Activated CD8-positive, alpha-beta memory T cell treated with anti-CD3 and anti-CD28 coated beads, Interleukin-2, amount 10 ng/mL, durations not matched to agents 7 days and 5 days (primary cell): ENCODE measurements at regions not wholly inside any gene's neighbourhood (a gene's known extent, or its start where the extent isn't known, plus 50 kb on each side); places are given as distances from the start of the nearest gene placed in this dataset.
A peak's percentile ranks its signal among the peaks of the same experiment; 100 is the strongest.

ENCODE experiments used
- ATAC-seq: fragments of 150-1000 bp; cut with Tn5 transposase; one replicate; pipeline ENCODE4 v1.10.0; 2021; ENCODE audit warnings: moderate library complexity
- CTCF ChIA-PET: fragments of 350-600 bp; sonication (Branson Sonifier 250); formaldehyde crosslinking; loops from one replicate; lab custom pipeline; 2021; ENCODE audit warnings: antibody characterized with exemption; lab: Charles Lee
- DNase-seq: peaks from one replicate; pipeline ENCODE4 v3.0.0-alpha.2; 2020
- H3K27ac Mint-ChIP-seq: one replicate; pipeline ENCODE4 v1.8.0; 2021; ENCODE audit warnings: mild to moderate bottlenecking, mixed read lengths
- H3K27me3 Mint-ChIP-seq: one replicate; pipeline ENCODE4 v1.8.0; 2021; ENCODE audit warnings: mixed read lengths
- H3K36me3 Mint-ChIP-seq: one replicate; pipeline ENCODE4 v1.8.0; 2021; ENCODE audit warnings: mild to moderate bottlenecking, mixed read lengths
- H3K4me1 Mint-ChIP-seq: one replicate; pipeline ENCODE4 v1.8.0; 2021; ENCODE audit warnings: mixed read lengths
- H3K4me3 Mint-ChIP-seq: one replicate; pipeline ENCODE4 v1.8.0; 2021; ENCODE audit warnings: mild to moderate bottlenecking, moderate library complexity, mixed read lengths
- H3K9me3 Mint-ChIP-seq: one replicate; pipeline ENCODE4 v1.8.0; 2022; ENCODE audit warnings: low read depth, mixed read lengths

DNA sequence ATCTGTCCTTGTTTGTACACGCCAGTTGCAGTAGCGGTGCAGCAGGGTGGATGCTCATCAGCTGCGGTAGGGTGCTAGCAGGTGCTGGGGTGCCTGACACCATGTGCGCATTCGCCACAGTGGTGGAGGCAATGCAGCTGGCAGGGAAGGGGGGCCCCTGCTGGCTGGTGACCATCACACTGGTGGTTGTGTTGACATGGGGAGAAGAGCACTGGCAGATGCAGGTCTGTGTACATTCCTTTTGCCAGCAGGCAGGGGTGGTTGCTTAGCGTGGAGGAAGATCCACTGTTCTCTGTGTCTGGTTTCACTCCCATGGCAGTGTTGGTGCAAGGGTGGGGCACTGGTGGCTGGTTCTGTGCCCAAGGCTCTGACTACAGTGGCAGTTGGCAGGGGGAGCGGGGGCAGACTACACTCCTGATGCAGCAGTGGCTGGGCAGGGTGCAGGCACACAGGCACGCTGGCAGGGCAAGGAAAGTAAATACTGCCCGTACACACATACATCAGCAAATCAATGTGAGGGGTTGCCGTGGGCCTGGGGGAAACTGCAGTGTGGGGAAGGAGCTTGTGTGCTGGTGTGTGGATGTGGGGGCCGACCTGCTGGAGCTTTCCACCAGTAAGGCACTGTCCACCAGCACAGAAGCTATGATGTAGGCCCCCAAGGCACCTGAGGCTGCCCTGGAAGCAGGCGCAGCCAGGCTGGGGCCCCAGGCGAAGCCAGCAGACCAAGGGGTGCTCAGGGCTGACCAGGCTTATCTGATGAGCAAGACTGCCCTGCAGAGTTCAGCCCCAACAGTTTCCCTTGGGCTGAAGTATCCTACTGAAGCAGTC, 87.2 kb upstream of the UNC5B start:
- peaks cover 6% of the 10 kb centered on the region for H3K4me1 Mint-ChIP-seq
- DNase-seq = peak; percentile 25
- H3K27ac Mint-ChIP-seq = no peak overlapping the region
- no peak for ATAC-seq
- H3K27me3 Mint-ChIP-seq = peaks cover 57% of the 10 kb centered on the region
- CTCF ChIA-PET = no interaction called here
- no peaks in the 10 kb centered on the region for H3K36me3 Mint-ChIP-seq
- H3K9me3 Mint-ChIP-seq = peaks cover 8% of the 10 kb centered on the region
- no peak overlapping the region for H3K4me3 Mint-ChIP-seq

GRCh38 chr10:71125749-71126107, 86.6 kb upstream of the UNC5B start:
- H3K9me3 Mint-ChIP-seq = peaks cover 2% of the 10 kb centered on the region
- H3K27me3 Mint-ChIP-seq = peaks cover 58% of the 10 kb centered on the region

GRCh38 chr10:71126432-71126831, 85.9 kb upstream of the UNC5B start:
- Mint-ChIP-seq H3K4me1 (peaks cover 6% of the 10 kb centered on the region), H3K9me3 (no peaks in the 10 kb centered on the region), H3K27me3 (peaks cover 53% of the 10 kb centered on the region), H3K36me3 (no peaks in the 10 kb centered on the region), H3K27ac (no peak overlapping the region), H3K4me3 (no peak overlapping the region)
- DNase-seq (peak; percentile 21), ATAC-seq (no peak)
- CTCF ChIA-PET = no interaction called here

More at GRCh38 chr10:71125749-71126107, 86.6 kb upstream of the UNC5B start:
- Mint-ChIP-seq H3K4me3 (no peak overlapping the region), H3K36me3 (no peaks in the 10 kb centered on the region), H3K27ac (no peak overlapping the region), H3K4me1 (peaks cover 6% of the 10 kb centered on the region)
- DNase-seq = peak; percentile 30
- no peak for ATAC-seq
- CTCF ChIA-PET = no interaction called here

DNA sequence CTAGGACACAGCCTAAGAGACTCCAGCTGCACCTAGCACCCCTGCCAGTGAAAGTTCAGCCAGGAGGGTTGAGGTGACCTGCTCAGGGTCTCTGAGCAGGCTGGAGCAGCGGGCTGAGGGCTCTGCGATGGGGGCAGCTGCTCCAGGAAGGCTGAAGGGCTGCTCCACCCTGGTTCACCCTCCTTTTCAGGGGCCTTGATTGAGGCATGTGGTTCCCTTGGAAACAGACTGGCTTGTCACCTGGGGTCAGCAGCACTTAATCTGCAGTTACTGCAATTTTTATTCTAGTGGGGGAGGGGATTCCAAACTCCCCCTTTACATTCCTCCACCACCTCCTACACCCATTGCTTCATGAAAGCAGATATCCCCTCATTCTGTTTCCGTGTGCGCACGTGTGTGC, 85.3 kb upstream of the UNC5B start:
- peaks cover 6% of the 10 kb centered on the region for H3K4me1 Mint-ChIP-seq
- H3K27ac Mint-ChIP-seq = no peak overlapping the region
- DNase-seq (peak; percentile 28), ATAC-seq (no peak)
- no peak overlapping the region for H3K4me3 Mint-ChIP-seq
- H3K27me3 Mint-ChIP-seq = peaks cover 47% of the 10 kb centered on the region
- CTCF ChIA-PET = no interaction called here
- H3K36me3 Mint-ChIP-seq = no peaks in the 10 kb centered on the region
- H3K9me3 Mint-ChIP-seq = no peaks in the 10 kb centered on the region

DNA sequence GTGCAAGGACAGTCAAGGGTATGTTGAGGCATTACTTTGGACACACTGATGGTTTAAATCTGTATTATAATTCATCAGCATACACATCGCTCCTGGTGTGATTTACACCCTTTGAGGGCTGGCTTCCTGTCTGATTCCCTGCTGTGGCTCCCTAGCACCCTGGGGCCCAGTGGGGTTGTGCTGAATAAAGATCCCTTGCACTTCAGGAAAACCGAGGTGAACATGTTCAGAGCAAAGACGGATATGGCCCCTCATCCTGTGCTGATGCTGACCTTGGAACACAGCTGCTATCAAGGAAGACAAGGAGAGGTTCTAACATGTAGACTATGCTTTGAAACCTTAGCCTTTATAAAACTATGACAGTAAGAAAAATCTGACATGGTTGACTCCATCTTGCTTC, 84.6 kb upstream of the UNC5B start:
- Mint-ChIP-seq H3K9me3 (no peaks in the 10 kb centered on the region), H3K4me1 (peaks cover 6% of the 10 kb centered on the region), H3K36me3 (no peaks in the 10 kb centered on the region), H3K27ac (no peak overlapping the region), H3K4me3 (no peak overlapping the region), H3K27me3 (peaks cover 40% of the 10 kb centered on the region)
- DNase-seq (no peak), ATAC-seq (no peak)
- CTCF ChIA-PET = no interaction called here

DNA sequence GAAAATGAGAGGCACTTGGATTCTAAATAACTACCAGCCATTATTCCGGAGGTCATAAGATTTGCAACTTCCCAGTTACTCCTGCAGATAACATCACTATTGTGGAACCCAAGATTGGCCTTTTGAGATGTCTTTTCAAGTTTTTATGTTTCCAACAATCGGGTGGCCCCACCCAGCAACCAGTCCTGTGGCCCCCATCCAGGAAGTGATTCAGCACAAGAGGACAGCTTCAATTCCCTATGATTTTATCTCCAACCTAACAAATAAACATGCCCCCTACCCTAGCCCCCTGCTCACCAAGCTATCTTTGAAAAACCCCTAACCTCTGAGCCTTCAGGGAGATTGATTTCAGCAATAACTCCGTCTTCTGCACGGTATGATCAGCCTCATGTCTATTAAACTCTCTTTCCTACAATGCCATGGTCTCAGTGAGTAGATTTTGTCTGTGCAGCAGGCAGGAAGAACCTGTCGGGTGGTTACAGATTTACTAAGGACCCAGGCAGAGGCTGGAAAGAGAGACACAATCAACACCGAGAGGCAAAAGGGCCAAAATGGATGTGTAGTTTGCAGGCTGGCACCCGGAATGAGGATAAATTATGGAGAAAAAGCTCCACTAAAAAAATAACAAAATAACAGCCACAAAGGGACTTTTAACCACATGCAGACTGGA, 83.9 kb upstream of the UNC5B start:
- ATAC-seq = no peak
- peaks cover 6% of the 10 kb centered on the region for H3K4me1 Mint-ChIP-seq
- H3K27me3 Mint-ChIP-seq = peaks cover 35% of the 10 kb centered on the region
- no peaks in the 10 kb centered on the region for H3K36me3 Mint-ChIP-seq
- CTCF ChIA-PET = no interaction called here
- H3K4me3 Mint-ChIP-seq = no peak overlapping the region
- no peaks in the 10 kb centered on the region for H3K9me3 Mint-ChIP-seq
- H3K27ac Mint-ChIP-seq = no peak overlapping the region
- peak; percentile 28 for DNase-seq

- CTCF ChIA-PET = no interaction called here
Measured at GRCh38 chr10:71131096-71131495, 81.3 kb upstream of the UNC5B start.

GRCh38 chr10:71131508-71132088, 80.8 kb upstream of the UNC5B start:
- no peaks in the 10 kb centered on the region for H3K9me3 Mint-ChIP-seq
- peak; percentile 29 for DNase-seq
- H3K36me3 Mint-ChIP-seq = no peaks in the 10 kb centered on the region
- ATAC-seq = no peak
- H3K27me3 Mint-ChIP-seq = peaks cover 25% of the 10 kb centered on the region
- peaks cover 6% of the 10 kb centered on the region for H3K4me1 Mint-ChIP-seq
- CTCF ChIA-PET = interaction anchor here (1.3 kb wide), 1 partner anchor 17 kb away, joined by 3 read pairs; no protein-coding TSS in a partner anchor
- H3K27ac Mint-ChIP-seq = no peak overlapping the region
- no peak overlapping the region for H3K4me3 Mint-ChIP-seq

More at GRCh38 chr10:71131096-71131495, 81.3 kb upstream of the UNC5B start:
- Mint-ChIP-seq H3K27ac (no peak overlapping the region), H3K9me3 (no peaks in the 10 kb centered on the region), H3K36me3 (no peaks in the 10 kb centered on the region), H3K27me3 (peaks cover 25% of the 10 kb centered on the region), H3K4me1 (peaks cover 6% of the 10 kb centered on the region), H3K4me3 (no peak overlapping the region)
- ATAC-seq (no peak), DNase-seq (peak; percentile 14)

DNA sequence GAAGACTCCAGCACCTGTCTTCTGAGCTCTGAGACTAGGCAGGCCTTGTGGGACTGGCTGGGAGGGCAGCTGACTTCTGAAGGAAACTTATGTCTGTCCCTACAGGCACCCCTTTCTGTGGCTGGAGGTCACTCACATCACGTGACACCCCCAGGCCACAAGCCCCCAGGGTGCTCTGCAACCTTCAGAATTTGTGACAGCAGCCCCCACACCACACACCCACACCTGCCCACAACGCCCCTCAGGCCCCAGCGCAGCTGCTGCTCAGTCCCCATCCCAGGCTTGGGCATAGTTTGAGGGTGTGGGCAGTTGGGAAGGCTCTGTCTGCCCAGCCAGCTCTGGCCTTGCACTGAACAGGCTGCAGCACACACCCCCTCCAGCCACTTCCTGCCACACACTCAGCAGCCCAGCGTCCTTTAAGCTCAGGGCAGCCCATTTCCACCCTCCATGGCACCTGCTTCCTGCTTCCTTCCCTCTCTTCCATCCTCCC, 80.0 kb upstream of the UNC5B start:
- no peak overlapping the region for H3K27ac Mint-ChIP-seq
- peaks cover 6% of the 10 kb centered on the region for H3K4me1 Mint-ChIP-seq
- no peak overlapping the region for H3K4me3 Mint-ChIP-seq
- DNase-seq = peak; percentile 22
- peaks cover 24% of the 10 kb centered on the region for H3K27me3 Mint-ChIP-seq
- CTCF ChIA-PET = interaction anchor here (1.3 kb wide), 1 partner anchor 18 kb away, joined by 3 read pairs; no protein-coding TSS in a partner anchor
- no peak for ATAC-seq
- H3K9me3 Mint-ChIP-seq = no peaks in the 10 kb centered on the region
- no peaks in the 10 kb centered on the region for H3K36me3 Mint-ChIP-seq

GRCh38 chr10:71133710-71134686, 78.4 kb upstream of the UNC5B start:
- no peaks in the 10 kb centered on the region for H3K9me3 Mint-ChIP-seq
- ATAC-seq (no peak), DNase-seq (peak; percentile 29)
- peaks cover 14% of the 10 kb centered on the region for H3K27me3 Mint-ChIP-seq
- CTCF ChIA-PET = interaction anchor here (2.1 kb wide), 1 partner anchor 17 kb away, joined by 6 read pairs; no protein-coding TSS in a partner anchor
- H3K36me3 Mint-ChIP-seq = no peaks in the 10 kb centered on the region
- no peak overlapping the region for H3K4me3 Mint-ChIP-seq
- no peaks in the 10 kb centered on the region for H3K4me1 Mint-ChIP-seq
- no peak overlapping the region for H3K27ac Mint-ChIP-seq

GRCh38 chr10:71134732-71135211, 77.6 kb upstream of the UNC5B start:
- ATAC-seq (no peak), DNase-seq (peak; percentile 33)
- no peak overlapping the region for H3K4me3 Mint-ChIP-seq
- CTCF ChIA-PET = interaction anchor here (2.1 kb wide), 1 partner anchor 17 kb away, joined by 6 read pairs; no protein-coding TSS in a partner anchor
- H3K27ac Mint-ChIP-seq = no peak overlapping the region
- H3K9me3 Mint-ChIP-seq = no peaks in the 10 kb centered on the region
- peaks cover 14% of the 10 kb centered on the region for H3K27me3 Mint-ChIP-seq
- H3K36me3 Mint-ChIP-seq = no peaks in the 10 kb centered on the region
- no peaks in the 10 kb centered on the region for H3K4me1 Mint-ChIP-seq

DNA sequence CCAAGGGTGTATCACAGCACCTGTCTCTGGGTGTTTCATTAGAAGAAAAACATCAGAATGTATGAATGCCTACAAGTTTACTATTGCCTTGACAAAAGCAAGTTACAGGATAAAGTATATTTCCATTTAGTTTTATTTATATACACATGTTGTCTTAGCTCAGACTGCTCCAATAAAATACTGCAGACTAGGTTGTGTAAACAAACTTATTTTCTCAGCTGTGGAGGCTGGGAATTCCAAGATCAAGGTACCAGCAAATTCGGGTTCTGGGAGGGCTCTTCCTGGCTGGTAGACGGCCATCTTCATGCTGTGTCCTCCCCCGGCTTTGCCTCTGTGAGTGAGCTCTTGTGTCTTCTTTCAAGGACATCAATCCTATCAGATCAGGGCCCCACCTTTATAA, 77.1 kb upstream of the UNC5B start:
- no peak overlapping the region for H3K4me3 Mint-ChIP-seq
- H3K9me3 Mint-ChIP-seq = no peaks in the 10 kb centered on the region
- no peaks in the 10 kb centered on the region for H3K4me1 Mint-ChIP-seq
- CTCF ChIA-PET = interaction anchor here (2.1 kb wide), 1 partner anchor 16 kb away, joined by 6 read pairs; no protein-coding TSS in a partner anchor
- H3K27ac Mint-ChIP-seq = no peak overlapping the region
- DNase-seq = no peak
- no peaks in the 10 kb centered on the region for H3K36me3 Mint-ChIP-seq
- ATAC-seq = no peak
- peaks cover 12% of the 10 kb centered on the region for H3K27me3 Mint-ChIP-seq
